Chondrocyte (in vitro differentiated cells): ENCODE measurements at regions not wholly inside any gene's neighbourhood (a gene's known extent, or its start where the extent isn't known, plus 50 kb on each side); places are given as distances from the start of the nearest gene placed in this dataset.
A peak's percentile ranks its signal among the peaks of the same experiment; 100 is the strongest.

Source experiments
- DNase-seq: peaks from one replicate; pipeline ENCODE4 v3.0.0; 2021; ENCODE audit warnings: mixed read lengths, low spot score
- H3K27ac Mint-ChIP-seq: one replicate; pipeline ENCODE4 v1.8.0; 2021; ENCODE audit warnings: mild to moderate bottlenecking, moderate library complexity, mixed read lengths; ENCODE audit not compliant: unreplicated experiment
- H3K27me3 Mint-ChIP-seq: 2 replicates; pipeline ENCODE4 v1.8.0; 2021; ENCODE audit warnings: low read depth, mixed read lengths
- H3K36me3 Mint-ChIP-seq: 2 replicates; pipeline ENCODE4 v1.8.0; 2021; ENCODE audit warnings: low read depth, mixed read lengths
- H3K4me1 Mint-ChIP-seq: 2 replicates; pipeline ENCODE4 v1.8.0; 2021; ENCODE audit warnings: low read depth, mild to moderate bottlenecking, mixed read lengths
- H3K4me3 Mint-ChIP-seq: one replicate; pipeline ENCODE4 v1.8.0; 2021; ENCODE audit warnings: mild to moderate bottlenecking, moderate library complexity, mixed read lengths; ENCODE audit not compliant: unreplicated experiment
- H3K9me3 Mint-ChIP-seq: 2 replicates; pipeline ENCODE4 v1.8.0; 2021; ENCODE audit warnings: low read depth, mixed read lengths
- CTCF ChIP-seq: fragments of 200-600 bp; sonication (generic); IDR thresholded peaks from 2 replicates; pipeline ENCODE4 v1.5.0; 2021; ENCODE audit warnings: antibody characterized with exemption, mild to moderate bottlenecking, moderate library complexity

DNA sequence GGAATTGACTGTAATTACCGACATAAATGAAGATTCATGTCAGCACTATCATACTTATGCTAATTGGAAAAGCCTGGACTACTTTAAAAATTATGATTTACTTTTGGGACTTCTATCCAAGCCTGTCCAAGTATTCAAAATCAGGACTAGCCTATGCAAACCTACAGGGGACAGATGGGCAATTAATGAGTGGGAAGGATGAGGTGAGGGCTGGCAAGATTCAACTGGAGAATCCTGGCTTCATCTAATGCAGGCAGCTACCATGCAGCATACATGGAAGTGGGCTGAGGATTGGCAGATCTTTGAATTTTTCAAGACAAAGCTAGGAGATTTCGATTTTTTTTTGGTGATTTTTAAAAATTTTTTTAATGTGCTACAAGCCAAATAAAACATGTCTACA is 532.6 kb downstream of the CSNK1G3 start:
- H3K9me3 Mint-ChIP-seq = peaks cover 7% of the 10 kb centered on the region
- DNase-seq = no peak
- H3K4me3 Mint-ChIP-seq = no peak overlapping the region
- no peak overlapping the region for H3K27ac Mint-ChIP-seq
- TF ChIP-seq CTCF = no peak
- no peaks in the 10 kb centered on the region for H3K27me3 Mint-ChIP-seq
- no peaks in the 10 kb centered on the region for H3K36me3 Mint-ChIP-seq
- peaks cover 30% of the 10 kb centered on the region for H3K4me1 Mint-ChIP-seq

DNA sequence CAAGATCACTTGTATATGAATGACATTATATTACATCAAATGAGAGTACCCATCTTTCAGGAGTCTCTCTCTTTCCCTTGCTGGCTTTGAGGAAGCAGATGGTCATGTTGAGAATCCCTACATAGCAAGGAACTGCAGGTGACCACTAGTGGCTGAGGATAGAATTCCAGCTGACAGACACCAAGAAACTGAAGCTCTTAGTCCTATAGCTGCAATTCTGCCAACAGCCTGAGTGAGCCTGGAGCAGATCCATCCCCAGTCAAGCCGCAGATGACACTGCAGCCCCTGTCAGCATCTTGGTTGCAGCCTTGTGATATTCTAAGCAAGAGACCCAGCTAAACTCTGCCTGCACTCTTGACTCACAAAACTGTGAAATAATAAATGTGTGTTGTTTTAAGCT is 531.5 kb downstream of the CSNK1G3 start:
- Mint-ChIP-seq H3K36me3 (no peaks in the 10 kb centered on the region), H3K27me3 (no peaks in the 10 kb centered on the region), H3K27ac (no peak overlapping the region), H3K4me3 (no peak overlapping the region), H3K9me3 (peaks cover 7% of the 10 kb centered on the region), H3K4me1 (peaks cover 25% of the 10 kb centered on the region)
- DNase-seq = no peak
- TF ChIP-seq CTCF = peak; percentile 22

DNA sequence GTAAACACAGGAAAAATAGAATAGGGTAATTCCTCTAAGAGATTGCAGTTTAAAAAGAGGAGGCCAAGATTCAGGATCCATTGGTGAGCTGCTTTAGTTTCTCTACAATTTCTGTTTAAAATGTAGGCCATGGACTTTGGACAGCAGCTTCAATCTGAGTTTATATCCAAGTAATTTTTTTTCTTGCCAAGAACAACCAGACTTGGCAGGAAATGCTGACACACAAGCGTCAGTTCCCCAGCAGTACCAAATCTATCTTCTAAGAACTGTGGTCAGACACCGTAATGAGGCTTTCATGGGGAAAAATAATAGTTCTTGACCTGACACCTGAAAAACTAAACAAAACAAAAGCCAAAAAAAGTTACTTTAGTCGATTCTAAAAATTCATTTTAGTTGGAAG is 528.8 kb downstream of the CSNK1G3 start:
- Mint-ChIP-seq H3K4me1 (peaks cover 23% of the 10 kb centered on the region), H3K9me3 (peaks cover 7% of the 10 kb centered on the region), H3K27me3 (no peaks in the 10 kb centered on the region), H3K27ac (peak overlapping the region; percentile 15), H3K36me3 (no peaks in the 10 kb centered on the region), H3K4me3 (no peak overlapping the region)
- DNase-seq = no peak
- TF ChIP-seq CTCF = no peak

GRCh38 chr5:124039410-124039809 is 527.4 kb downstream of the CSNK1G3 start:
- DNase-seq = no peak
- no peak for TF ChIP-seq CTCF
- Mint-ChIP-seq H3K27ac (no peak overlapping the region), H3K9me3 (peaks cover 7% of the 10 kb centered on the region), H3K36me3 (no peaks in the 10 kb centered on the region), H3K4me1 (peaks cover 15% of the 10 kb centered on the region), H3K27me3 (no peaks in the 10 kb centered on the region), H3K4me3 (no peak overlapping the region)

- DNase-seq = no peak
- Mint-ChIP-seq H3K27ac (no peak overlapping the region), H3K4me1 (peaks cover 15% of the 10 kb centered on the region), H3K4me3 (no peak overlapping the region), H3K36me3 (no peaks in the 10 kb centered on the region), H3K27me3 (no peaks in the 10 kb centered on the region), H3K9me3 (peaks cover 3% of the 10 kb centered on the region)
- no peak for TF ChIP-seq CTCF
Measured at GRCh38 chr5:124036786-124037185, 524.8 kb downstream of the CSNK1G3 start.
